HCT116 (cell line): ENCODE measurements at regions not wholly inside any gene's neighbourhood (a gene's known extent, or its start where the extent isn't known, plus 50 kb on each side); places are given as distances from the start of the nearest gene placed in this dataset.

Experiments used
- CBX3 ChIP-seq: IDR thresholded peaks from 2 replicates; pipeline ENCODE4 v1.6.1; 2012; ENCODE audit warnings: low read depth
- CEBPB ChIP-seq: IDR thresholded peaks from 2 replicates; pipeline ENCODE4 v1.6.1; 2012; ENCODE audit warnings: low read depth
- CTCF ChIP-seq, 3 experiments: fragments of 200-600 bp in 1 of 3; sonication (generic) in 1 of 3; IDR thresholded peaks in 2 of 3; conservative IDR thresholded peaks in 1 of 3; 2 replicates each; pipeline ENCODE4 v1.5.1; 2012 to 2017; ENCODE audit warnings: low read depth in 2 of 3, low read length in 2 of 3, antibody characterized with exemption in 1 of 3, borderline replicate concordance in 1 of 3, control low read depth in 1 of 3, mild to moderate bottlenecking in 1 of 3, mixed read lengths in 1 of 3, mixed run types in 1 of 3, moderate library complexity in 1 of 3; ENCODE audit not compliant: insufficient read depth in 1 of 3
- EGR1 ChIP-seq: IDR thresholded peaks from 2 replicates; pipeline ENCODE4 v1.6.1; 2012; ENCODE audit warnings: low read depth
- EZH2 ChIP-seq: fragments of 200-600 bp; sonication (generic); IDR thresholded peaks from 2 replicates; pipeline ENCODE4 v1.6.1; 2017; ENCODE audit warnings: antibody characterized with exemption, mixed run types
- EZH2phosphoT487 ChIP-seq: fragments of 200-600 bp; IDR thresholded peaks from 2 replicates; pipeline ENCODE4 v1.6.1; 2018; ENCODE audit warnings: antibody characterized with exemption, borderline replicate concordance
- JUND ChIP-seq: IDR thresholded peaks from 2 replicates; pipeline ENCODE4 v1.6.1; 2012
- POLR2A ChIP-seq: IDR thresholded peaks from 2 replicates; pipeline ENCODE4 v1.7.0; 2011; ENCODE audit warnings: borderline replicate concordance; ENCODE audit not compliant: insufficient read depth, insufficient read length; ENCODE audit errors: extremely low read depth
- REST ChIP-seq: IDR thresholded peaks from 2 replicates; pipeline ENCODE4 v1.6.1; 2012; ENCODE audit warnings: low read depth
- SIN3A ChIP-seq: IDR thresholded peaks from 2 replicates; pipeline ENCODE4 v1.6.1; 2012; ENCODE audit warnings: low read depth
- SP1 ChIP-seq: IDR thresholded peaks from 2 replicates; pipeline ENCODE4 v1.6.1; 2012; ENCODE audit warnings: low read depth
- TCF7L2 ChIP-seq: IDR thresholded peaks from 2 replicates; pipeline ENCODE4 v1.7.0; 2011; ENCODE audit warnings: borderline replicate concordance, inconsistent platforms; ENCODE audit not compliant: insufficient read depth, insufficient read length; ENCODE audit errors: extremely low read depth
- ZFX ChIP-seq: fragments of 450-650 bp; IDR thresholded peaks from 2 replicates; pipeline ENCODE4 v1.6.1; 2017

- TF ChIP-seq CTCF (IDR thresholded peaks at IDR 0.05 in 2 of 3, conservative IDR thresholded peaks at IDR 0.05 in 1 of 3; ENCODE audit: borderline replicate concordance in 1 of 3, insufficient read depth in 1 of 3, low read depth in 2 of 3, low read length in 2 of 3) (no peak), SIN3A (no peak), CEBPB (no peak), EGR1 (no peak), SP1 (no peak), REST (no peak), POLR2A (no peak), EZH2phosphoT487 (no peak), EZH2 (no peak), JUND (no peak), ZFX (no peak), TCF7L2 (no peak), CBX3 (no peak)
Observed at GRCh38 chr20:39871013-39871412, 818.0 kb downstream of the MAFB start.
